GM18511 (cell line): ENCODE measurements at regions not wholly inside any gene's neighbourhood (a gene's known extent, or its start where the extent isn't known, plus 50 kb on each side); places are given as distances from the start of the nearest gene placed in this dataset.

ENCODE experiments used
- ATAC-seq: cut with Tn5 transposase; IDR thresholded peaks from one replicate; pipeline ENCODE4 v1.9.1; 2021; ENCODE audit warnings: mild to moderate bottlenecking, moderate library complexity; ENCODE audit not compliant: unreplicated experiment

DNA sequence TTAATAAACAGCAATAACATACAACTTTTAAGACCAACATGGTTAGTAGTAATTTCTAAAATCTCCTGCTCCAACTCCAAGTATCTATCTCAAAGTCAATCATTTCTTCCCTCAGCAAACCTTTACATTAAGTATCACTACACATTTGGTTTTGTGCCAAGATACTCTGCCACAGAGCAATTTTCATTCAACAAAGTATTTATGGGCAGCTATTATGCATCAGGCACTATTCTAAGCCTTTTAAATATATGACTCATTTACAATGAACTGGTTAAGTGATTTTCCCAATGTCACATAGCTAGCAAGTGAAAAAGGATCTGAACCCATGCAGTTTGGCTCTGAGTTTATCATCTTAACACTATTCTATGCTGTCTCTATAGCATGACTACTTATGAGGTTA, 264.3 kb downstream of the NOL4 start:
- no peak for ATAC-seq

DNA sequence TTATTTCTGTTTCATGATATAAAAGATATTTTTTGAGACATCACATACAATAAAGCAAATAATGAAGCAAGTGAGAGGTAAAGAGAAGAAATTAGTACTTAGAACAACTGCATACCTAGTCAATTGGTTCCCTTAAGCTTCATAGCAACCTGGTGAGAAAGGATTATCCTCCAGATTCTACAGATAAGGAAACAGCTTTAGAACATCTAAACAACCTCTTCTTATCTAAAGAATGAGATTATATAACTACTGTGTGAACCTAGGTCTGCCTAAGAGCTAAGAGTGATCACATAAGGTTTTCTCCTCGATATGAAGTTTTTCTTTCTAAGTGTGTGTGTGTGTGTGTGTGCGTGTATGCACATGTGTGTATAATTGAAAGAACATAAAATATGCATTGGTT, 265.1 kb downstream of the NOL4 start:
- no peak for ATAC-seq

DNA sequence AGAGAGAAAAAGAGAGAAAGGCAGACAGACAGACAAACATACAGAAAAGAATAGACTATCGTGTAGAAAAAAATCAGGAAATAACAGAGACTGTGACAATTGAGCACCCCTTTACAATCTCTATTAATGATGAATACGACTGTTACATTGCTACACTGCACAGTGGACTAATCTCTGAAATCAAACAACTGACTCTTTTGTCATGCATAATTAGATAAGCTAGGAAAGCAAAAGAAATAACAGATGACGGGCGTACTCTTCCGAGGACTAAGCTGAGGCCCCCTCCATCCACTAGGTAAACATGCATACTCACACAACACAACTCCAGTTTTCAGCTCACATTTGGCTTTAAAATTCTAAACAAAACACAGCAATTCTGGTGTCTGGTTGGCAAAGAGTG, 267.0 kb downstream of the NOL4 start:
- ATAC-seq = no peak

DNA sequence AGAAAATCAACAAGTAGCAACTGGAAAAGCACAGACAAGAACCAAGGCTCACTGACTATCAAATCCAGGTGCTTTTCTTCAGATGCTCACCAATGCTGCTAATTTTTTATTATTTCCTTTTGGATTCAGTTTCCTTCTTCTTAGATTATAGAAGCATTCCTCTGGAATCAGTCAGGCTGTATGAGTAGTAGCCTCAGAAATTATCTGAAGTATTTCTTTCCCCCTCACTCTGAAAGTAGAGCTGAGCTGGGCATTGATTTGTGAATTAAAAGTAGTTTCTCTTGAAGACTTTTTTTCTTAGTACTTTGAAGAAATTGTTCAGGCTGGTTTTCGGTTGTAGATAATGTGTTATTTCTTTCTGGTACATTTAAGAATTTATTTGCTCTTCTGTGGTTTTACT, 273.7 kb downstream of the NOL4 start:
- no peak for ATAC-seq

DNA sequence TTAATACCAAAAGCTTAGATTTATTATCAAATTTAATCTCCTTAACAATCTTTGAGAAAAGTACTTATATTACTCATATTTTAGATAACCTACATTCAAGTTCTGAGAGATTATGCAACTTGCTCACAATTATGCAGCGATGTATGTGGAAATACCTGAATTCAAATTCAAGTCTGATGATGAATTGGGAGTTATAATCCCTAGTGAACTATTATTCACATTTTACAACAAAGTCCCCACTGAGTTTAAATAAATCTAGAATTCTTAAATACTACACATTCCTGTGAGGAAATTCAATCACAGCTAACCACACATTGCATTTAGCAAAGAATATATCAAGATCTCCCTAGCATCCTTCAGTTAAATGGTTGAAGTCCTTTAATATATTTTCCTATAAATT, 278.4 kb downstream of the NOL4 start:
- no peak for ATAC-seq

DNA sequence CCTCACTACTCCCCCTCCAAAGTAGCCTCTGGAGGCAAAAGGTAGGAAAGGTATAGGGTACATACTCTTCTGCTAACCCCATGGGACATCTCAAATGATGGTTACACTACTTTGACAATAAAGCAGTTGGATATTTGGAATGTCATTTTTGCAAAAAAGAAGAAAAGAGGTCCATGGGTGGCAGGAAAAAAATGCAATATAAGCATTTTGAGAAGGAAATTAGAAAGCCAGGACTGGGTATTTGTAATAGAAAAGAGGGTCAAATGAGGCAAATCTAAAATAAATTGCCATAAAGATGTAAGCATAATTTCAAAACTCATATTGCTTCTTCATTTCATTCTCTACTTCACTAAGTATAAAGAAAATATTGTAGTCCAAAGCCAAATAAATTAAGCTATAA, 280.2 kb downstream of the NOL4 start:
- ATAC-seq = no peak

DNA sequence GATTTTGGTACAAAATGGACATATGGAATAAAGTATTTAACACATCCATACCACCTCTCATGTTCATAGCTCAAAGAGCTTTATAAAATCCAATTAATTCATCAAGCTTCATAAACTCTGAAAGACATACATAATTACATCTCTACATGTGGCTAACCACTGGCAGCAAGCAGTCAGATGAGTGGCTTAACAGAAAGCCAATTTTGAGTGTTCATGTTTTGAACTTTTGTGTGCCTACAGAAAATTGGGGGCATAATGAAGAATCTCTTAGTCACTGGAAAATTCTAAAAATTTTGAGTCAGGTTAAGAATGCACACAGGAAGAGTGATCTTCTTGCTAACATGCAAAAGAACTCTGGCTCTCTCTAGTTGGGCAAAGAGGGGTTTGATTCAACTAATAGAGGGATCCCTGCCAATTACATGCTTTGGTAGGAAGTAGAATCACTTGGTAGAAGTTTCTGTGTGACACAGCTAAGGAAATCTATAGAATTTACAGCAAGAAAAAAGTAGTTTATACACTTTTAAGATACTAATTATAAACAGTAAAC, 287.4 kb downstream of the NOL4 start:
- ATAC-seq = no peak

DNA sequence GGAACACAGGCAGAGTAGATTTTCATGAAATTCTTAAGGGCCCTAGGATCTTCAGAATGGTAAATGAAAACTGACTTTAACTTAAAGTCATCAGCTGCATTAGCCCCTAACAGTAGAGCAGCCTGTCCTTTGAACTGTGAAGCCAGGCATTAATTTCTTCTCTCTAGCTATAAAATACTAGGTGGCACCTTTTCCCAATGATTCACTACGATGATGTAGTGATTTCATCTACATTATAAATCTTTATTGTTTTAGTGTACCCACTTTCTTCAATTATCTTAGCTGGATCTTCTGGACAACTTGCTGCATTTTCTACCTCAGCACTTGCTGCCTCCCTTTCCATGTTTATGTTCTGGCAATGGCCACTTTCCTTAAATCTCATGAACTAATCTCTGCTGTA, 290.5 kb downstream of the NOL4 start:
- ATAC-seq = no peak

DNA sequence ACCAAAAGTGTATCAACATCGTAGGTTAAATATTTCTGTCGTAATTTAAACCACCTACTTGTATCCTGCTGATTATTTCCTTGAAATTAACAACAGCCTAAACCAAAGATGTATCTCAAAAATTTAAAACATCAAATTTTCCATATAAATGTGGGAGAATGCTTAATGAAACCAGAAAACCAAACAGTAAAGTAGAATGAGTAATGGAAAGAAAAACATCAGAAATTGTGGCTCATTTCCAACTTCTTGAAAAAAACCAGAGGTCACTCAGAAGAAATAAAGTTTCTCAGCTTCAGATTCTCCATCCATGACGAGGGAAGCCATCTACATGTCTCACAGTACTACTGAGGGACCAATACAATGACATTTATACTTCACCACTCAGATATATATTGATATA, 296.5 kb downstream of the NOL4 start:
- no peak for ATAC-seq

DNA sequence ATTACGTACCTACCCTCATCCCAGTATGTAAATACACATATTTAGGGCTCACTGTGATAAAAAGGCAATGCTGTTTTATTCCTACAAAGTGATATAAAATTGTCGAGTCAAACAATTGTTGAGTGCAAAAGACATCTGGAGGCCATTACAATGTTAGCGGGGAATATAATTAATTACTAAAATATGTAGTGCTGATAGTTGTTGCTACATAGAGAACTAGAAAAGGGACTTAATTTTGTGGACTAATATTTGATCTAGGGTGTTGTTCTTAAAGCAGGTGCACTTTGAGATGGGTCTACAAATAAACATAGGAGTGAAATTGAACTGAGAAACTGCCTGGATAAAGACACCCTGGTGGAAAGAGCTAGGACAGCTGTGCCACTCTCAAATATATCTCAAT, 300.1 kb downstream of the NOL4 start:
- no peak for ATAC-seq

DNA sequence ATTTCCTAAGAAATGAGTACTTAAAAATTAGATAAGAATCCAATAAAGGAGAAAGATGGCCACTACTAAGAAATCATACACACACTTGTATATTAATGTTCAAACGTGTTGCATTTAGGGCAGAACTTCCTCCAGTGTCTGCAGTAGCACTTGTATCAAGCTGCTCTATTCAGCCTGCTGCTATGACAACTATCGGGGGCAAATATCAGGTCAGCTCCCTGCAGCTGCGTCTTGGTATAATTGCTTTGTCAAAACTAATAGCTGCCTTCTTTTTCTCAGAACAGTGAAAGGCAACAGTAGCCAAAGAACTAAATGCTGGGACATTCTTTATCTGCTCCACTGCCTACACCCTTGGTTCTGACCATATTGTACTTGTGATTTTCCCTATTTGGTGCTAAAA, 300.7 kb downstream of the NOL4 start:
- ATAC-seq = no peak

DNA sequence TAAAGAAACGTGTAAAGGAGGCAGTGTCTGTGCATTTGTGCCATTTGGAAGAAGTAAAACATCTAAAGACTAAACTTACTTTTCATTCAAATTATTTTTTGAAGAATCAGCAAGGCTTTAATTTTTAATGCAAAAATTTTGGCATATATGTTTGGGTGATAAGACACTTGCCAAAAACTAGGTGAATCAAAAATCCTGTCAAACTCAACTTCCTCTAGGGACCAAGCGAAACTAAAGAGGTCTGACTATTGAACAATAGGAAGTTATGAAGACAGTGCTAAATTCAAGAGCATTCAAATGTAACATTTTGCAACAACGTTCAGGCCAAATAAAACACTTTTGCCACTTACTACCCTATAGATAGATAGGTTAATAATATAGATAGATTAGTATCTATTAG, 306.1 kb downstream of the NOL4 start:
- no peak for ATAC-seq

DNA sequence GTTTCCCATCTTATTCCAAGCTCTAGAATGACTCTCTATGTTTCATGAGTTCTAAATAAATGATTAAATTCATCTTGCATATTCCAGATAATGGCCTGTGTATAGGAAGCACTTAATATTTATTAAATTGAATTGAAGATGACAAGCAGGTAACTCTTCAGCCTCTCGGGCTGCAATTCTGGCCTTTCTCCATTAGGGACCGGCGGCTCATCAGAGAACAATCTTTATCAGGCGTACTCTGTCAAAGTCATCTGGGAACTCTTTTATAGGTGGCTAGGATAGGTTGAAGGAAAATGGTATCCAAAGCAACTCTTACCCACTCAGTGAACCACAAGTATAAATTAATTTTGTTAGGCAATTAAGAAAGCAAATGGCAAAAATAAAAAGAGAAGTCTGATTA, 308.5 kb downstream of the NOL4 start:
- no peak for ATAC-seq

DNA sequence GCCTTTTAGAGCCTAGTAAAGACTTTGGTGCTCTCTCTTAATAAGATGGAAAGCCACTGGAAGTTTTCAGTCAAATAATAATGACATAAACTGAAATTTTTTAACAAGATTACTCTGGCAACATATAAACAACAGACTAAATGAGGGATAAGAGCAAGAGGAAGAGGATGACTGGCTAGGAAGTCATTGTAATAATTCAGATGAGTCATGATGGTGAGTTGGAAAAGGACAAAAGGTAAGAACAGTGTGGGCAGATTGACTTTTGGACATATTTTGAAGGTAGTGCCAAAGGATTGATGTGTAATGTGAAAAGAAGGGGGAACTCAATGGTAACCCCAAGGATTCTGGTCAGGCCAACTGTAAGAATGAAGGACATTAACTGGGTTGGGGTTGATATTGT, 310.3 kb downstream of the NOL4 start:
- ATAC-seq = no peak

DNA sequence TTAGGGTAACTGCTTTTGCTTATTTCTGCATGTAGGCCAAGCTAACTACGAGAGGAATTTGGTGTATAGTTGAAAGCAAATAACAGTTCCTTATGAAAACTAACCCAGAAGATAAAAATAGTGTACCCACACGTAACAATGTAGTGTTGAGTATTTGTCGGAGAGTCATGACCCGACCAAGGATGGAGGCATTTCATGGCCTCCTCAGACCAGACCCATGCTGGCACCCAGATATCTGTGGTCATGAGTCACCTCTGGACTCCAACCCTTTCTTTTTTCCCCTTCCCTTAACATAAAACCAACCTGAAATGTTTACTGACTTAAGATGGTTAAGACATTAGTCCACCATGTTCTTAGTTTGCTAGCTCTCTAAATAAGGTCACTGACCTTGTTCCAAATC, 318.7 kb downstream of the NOL4 start:
- no peak for ATAC-seq

DNA sequence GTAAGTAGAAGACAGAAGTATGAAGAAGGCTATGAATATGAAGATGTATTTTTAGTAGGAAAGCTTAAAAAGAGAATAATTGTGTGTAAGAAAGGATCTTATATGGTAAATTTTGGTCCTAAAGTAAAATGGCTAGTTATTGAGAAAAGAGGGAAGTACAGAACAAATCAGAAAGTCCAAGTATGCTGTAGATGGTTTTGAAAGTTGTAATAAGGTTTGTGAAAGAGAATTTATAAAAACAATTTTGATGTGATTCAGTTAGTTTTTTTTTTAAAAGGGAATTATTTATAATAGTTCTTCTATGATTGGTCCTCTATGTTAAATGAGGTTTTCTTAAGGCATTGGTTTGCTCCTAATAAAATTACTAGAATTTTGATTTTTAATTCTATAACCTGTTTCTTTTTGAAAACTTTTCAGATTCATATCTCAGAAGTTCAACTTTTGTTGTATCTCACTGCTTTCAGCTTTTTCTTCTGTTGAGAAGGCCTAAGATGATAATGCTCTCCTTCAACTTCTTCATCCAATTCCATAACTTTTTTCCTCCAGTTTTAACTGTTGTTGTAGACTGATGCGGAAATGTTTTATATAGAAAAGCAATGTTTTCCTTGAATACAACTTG, 322.7 kb downstream of the NOL4 start:
- no peak for ATAC-seq

DNA sequence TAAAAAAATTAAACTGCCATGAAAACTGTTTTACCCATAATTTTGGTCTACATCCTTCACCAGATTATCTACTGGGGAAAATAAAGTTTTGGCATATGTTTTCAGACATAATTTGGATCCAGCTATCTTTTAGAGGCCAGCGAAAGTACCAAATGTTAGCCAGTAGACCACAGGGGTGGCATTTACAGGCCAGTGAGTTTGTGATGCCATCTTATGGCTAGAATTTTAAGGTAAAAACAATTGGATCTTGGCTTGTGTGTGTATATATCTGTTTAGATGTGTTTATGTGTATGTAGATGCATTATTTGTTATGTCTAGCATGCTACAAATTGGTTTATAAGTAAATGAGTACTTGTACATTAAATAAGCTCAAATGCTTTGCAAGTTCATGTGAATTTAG, 322.6 kb downstream of the ASXL3 start:
- ATAC-seq = no peak

DNA sequence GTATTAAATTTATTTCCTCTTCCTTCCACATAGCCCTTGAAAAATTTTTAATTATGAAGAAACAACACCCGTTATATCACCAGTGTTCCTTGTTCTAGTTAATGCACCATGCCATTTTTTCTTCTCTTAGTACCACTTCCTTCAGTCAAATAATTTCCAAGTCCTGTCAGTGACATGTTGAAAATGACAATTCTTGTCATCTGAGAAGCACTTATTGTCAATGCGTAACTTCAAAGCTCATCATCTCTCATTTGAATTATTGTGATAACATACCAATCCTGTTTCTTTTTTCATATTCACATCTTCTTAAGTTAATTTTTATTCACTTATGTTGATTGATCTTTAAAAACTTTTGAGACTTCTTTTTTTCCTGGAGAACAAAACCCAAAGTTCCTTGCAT, 320.4 kb downstream of the ASXL3 start:
- no peak for ATAC-seq

DNA sequence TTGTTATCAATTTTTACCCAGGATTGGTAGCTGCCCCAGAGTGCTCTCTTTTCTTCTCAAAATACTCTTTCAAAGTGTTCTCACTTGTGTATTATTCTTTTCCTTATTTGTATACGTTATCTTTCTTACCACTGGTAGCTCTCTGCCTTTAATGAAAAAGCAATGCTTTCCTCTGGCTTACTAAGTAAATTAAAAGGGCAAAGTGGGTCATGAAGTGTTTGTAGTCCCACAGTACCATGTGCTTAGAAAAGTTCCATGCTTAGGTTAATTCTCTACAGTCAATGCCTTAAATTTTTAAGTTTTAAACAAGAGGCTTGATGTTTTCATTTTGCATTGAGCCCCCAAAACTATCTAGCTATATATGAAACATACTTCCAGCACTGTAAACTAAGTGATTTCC, 300.2 kb downstream of the ASXL3 start:
- ATAC-seq = no peak

DNA sequence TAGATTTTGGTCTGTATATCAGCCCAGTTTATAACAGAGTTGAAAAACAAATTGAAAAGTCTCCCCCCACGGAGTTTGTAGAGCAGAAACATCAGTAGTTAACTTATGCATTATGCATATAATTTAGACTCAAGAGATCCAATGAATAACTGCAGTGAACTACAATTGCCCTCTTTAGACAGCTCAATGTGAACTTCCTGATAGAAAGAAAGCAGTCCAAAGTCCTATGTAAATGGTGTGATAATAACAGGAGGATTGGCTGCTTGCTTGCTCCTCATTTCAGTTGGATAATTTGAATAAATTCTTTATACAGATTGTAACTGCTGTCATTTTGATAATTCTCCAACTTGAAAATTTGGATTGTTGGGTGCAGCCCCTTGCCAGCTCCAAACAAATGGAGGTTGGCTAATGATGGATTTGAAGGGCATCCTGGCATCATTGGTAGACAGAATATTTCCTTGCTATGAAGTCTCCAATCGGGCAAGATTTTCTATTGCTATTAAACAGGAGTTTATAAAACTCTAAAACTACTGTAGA, 297.1 kb downstream of the ASXL3 start:
- no peak for ATAC-seq

DNA sequence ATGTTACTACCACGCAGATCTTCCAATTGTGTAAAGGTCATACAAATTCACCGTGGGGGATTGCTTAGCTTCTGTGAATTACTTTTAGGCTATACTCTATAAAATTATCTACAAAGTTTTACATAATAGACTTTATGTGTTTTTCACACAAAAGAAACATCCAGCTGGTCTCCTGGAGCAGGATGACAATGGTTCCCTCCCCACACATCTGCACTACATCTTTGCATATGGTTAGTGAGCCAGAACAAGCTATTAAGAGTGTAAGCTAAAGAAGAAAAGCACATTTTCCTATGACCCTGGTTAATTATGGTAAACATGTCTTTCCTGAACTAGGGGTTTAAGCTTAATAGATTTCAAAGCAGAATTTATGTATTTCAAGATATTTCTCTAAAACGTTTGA, 295.1 kb downstream of the ASXL3 start:
- ATAC-seq = no peak

DNA sequence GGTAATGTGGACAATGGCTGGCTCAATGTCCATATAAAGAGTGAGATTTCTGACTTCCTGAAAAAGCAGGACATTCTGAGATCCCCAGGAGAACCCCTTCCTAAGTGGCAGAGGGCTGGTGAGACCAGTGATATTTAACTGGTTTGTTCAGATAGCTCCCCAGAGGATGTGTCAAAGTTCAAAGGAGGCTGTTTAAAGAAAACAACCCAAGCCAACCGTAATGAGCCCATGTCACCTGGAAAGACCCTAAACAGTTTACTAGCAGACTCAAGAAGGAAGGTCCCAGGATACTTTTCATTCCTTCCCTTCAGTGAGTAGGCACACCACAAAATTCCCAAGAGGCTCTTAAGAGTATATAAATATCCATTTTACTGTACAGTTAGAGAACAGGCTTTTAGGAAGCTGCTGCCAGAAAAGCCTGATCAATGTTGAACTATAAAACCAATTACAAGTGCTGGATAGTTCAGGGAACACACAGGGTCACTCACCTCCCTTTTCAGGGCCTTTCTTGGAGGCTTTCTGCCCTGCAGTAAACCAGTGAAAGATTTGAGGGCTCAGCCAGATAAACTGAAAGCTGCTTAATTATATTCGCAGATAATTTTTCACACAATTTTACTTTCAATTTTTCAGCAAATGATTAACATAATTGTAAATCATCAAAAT, 293.5 kb downstream of the ASXL3 start:
- no peak for ATAC-seq

DNA sequence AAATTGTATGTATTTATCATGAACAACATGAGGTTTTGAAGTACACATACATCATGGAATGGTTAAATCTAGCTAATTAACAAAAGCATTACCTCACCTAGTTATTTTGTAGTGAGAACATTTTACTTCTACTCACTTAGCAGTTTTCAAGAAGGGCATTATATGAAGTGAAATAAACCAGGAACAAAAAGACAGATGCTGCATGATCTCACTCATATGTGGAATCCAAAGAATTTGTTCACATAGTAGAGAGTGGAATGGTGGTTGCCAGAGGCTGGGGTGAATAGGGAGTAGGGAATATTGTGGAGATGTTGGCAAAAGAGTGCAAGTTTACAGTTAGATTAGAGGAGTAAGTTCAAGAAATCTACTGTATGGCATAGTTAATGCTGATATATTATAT, 292.0 kb downstream of the ASXL3 start:
- ATAC-seq = no peak
